GM21390 (cell line): ENCODE measurements at regions not wholly inside any gene's neighbourhood (a gene's known extent, or its start where the extent isn't known, plus 50 kb on each side); places are given as distances from the start of the nearest gene placed in this dataset.
"Not testable (repeated sequence)": the region's sequence is repeated elsewhere in the genome, so short reads cannot be mapped to it uniquely, and the experiment has no call there.

ENCODE experiments used
- ATAC-seq: cut with Tn5 transposase; IDR thresholded peaks from one replicate; pipeline ENCODE4 v1.9.1; 2021; ENCODE audit not compliant: unreplicated experiment

DNA sequence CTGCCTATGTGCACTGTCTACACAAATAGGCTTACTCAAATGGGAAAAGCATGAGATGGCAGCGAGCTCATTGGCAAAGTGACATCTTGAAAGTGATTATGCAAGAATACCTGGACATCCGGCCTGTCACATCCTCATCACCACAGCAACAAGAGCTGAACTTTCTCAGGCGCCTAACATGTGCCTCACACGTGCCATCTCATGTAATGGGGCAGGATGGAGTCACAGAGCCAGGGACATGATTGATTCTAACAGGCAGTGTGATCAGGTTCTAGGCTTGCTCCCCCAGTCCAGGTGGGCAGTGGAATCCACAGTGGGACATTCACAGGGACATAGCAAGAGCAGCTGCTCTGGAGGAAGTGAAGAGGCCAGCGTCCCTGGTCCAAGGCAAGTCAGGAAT is 192.3 kb upstream of the SSTR4 start:
- ATAC-seq = no peak

GRCh38 chr20:22844959-22845358 is 190.2 kb upstream of the SSTR4 start:
- ATAC-seq = no peak

GRCh38 chr20:22846863-22847262 is 188.2 kb upstream of the SSTR4 start:
- no peak for ATAC-seq

DNA sequence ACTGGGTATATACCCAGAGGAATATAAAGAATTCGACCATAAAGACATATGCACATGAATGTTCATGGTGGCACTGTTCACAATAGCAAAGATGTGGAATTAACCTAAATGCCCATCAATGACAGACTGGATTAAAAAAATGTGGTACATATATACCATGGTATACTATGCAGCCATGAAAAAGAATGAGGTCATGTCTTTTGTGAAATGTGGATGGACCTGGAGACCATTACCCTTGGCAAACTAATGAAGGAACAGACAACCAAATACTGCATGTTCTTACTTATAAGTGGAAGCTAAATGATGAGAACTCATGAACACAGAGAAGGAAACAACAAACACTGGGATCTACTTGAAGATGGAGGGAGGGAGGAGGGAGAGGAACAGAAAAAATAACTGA is 186.7 kb upstream of the SSTR4 start:
- no peak for ATAC-seq

DNA sequence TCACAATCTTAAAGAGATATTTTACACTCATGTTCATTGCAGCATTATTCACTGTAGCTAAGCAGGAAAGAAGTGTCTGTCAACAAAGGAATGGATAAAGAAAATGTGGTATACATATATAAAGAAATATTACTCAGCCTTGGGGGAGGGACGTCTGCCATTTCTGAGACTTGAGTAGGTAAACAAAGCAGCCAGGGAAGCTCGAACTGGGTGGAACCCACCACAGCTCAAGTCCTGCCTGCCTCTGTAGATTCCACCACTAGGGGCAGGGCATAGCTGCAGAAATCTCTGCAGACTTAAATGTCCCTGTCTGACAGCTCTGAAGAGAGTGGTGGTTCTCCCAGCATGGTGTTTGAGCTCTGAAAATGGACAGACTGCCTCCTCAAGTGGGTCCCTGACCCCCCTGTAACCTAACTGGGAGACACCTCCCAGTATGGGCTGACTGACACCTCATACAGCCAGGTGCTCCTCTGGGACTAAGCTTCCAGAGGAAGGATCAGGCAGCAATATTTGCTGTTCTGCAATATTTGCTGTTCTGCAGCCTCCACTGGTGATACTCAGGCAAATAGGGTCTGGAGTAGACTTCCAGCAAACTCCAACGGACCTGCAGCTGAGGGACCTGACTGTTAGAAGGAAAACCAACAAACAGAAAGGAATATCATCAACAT is 183.3 kb upstream of the SSTR4 start:
- ATAC-seq = not testable (repeated sequence)

DNA sequence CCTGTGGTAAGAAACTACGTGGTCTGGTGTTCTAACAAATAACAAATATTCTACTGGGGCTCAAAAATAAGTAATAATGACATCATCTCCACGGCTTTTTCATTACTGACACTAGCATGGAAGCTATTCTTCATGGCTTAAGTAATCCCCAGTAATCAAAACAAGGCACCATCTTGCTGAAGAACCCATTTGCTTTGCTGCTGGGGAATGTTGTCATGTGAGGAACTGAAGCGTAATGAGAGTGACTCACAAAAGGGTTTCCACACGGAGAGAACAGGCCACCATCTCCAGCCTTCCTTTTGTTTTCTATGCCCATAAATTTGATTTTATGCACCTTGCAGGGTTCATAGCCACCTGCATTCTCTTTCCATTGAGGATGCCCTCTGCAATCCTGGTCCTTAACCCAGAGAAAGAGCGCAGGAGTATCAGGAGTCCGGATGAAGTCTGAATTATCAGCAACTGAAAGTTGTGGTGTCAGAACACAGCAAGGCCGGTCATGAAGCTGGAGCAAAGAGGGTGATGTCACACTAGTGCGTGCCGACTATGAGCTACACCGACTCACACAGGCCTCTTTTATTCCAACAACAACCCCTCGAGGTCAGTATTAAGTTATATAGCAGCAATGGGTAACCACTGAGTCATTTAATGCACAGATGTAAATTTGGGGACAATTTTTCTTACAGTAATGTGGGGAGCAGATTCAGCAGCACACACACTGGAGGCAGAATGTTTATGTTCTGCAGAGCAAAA is 173.7 kb upstream of the SSTR4 start:
- no peak for ATAC-seq

- no peak for ATAC-seq
These were observed 173.1 kb upstream of the SSTR4 start for GRCh38 chr20:22861990-22862389.

DNA sequence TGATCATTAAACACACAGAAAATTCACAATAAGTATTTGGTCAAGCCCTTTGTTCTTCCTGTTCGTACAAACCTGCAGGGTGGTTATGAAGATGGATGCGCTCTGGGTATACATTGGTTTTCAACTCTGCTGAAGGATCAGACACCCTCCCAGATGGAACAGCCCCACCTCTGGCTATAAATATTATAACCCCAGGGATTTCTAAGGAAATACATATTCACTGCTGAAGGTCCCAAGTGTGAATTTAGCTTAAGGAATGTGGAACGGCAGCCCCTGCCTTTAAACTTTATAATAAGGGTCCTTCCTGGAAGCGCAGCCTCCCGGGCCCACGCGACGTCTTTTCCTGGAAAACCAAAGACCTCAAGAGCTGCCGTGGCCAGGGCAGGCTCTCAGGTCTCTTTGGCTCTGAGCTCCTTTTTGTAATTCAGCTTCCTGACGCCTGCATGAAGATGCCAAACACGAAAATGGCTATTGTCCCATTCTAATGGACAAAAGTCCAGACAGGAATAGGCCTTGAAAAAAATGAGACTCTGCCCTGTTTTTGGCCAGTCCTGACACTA is 172.4 kb upstream of the SSTR4 start:
- ATAC-seq = no peak

GRCh38 chr20:22863826-22864225 is 171.3 kb upstream of the SSTR4 start:
- no peak for ATAC-seq

DNA sequence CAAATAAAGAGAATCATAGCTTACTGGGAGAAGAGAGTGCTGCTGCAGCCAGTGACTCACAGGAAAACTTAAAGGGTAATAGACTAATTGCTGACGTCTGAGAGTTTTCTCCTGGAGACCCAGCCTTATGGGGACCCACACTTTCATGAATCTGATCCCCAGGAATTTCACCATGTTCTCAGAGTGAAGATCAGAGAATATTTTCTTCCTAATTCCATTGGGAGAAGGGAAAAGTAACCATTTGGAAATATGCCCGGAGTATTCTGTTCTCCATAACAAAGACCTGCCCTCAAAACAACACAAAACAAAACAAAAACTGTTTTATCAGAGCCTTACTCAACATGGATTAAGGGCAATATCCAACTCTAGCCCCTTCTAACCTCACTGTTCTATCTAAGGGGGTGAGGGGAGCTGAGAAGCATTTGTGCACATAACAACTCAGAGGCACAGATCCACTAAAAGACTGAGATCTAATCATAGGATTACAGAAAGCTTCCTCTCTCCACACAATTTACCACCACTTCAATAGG is 168.2 kb upstream of the SSTR4 start:
- no peak for ATAC-seq

DNA sequence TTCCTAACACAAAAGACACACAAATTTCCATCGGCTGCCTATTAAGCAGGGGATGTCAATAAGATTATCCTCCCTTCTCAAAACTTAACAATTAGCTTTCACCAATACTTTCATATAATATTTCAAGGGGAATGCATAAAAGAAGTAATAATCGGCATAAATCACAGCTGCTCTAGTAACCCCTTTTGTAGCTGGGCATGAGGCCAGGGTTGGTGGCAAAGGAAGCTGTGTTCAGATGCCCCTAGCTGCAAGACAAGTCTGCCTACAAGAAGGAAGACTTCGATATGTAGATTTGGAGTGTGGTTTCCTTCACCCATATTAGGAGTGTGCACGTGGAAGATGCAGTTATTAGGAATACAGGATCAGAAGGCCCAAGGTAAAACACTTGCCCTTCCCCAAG is 156.9 kb upstream of the SSTR4 start:
- no peak for ATAC-seq

GRCh38 chr20:22880277-22880676 is 154.8 kb upstream of the SSTR4 start:
- no peak for ATAC-seq

GRCh38 chr20:22887796-22888195 is 147.3 kb upstream of the SSTR4 start:
- ATAC-seq = no peak

GRCh38 chr20:22890594-22891300 is 144.4 kb upstream of the SSTR4 start:
- ATAC-seq = no peak

- ATAC-seq = no peak
These were observed 133.9 kb upstream of the SSTR4 start for GRCh38 chr20:22901164-22901563.

DNA sequence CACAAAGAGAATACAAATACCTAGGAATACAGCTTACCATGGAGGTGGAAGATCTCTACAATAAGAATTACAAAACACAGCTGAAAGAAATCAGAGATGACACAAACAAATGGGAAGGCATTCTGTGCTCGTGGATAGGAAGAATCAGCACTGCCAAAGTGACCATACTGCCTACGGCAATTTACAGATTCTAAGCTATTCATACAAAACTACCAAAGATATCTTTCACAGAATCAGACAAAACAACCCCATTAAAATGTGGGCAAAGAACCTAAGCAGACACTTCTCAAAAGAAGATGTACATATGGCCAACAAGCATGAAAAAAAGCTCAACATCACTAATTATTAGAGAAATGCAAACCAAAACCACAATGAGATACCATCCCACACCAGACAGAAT is 133.2 kb upstream of the SSTR4 start:
- no peak for ATAC-seq

DNA sequence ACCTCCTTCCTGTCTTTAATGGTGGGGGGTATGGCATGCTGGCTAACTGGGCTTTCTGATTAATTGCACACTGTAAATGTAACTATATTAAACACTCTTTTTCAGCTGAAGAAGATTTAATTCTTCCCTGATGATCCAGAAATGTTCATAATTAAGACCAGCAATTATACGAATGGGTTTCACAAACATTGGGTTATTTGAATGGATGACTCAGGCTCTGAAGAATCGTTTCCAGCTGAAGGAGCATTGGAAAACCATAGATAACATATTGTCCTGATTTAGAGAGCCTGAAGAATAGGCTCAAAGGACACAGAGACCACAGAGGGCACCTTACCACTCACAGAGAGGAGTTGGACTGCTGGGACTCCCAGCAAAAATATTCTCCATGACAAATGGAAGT is 130.7 kb upstream of the SSTR4 start:
- ATAC-seq = no peak

DNA sequence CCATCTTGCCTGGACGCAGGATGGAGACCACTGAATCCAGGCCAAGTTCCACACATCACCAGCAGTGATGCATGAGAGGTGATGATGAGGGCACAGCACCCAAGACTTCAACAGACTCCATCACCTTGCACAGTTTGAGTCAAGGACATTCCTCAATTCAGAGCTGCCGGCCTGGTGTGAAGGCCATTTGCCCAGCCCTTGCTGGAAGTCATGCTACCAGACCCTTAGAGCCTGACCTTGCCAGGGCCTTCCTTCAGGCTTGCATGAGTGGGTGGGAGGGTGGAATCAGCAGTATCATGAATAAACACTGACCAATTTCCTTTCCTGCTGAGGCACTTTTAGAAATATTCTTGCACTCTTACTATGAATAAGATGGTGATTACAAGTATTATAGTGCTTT is 130.2 kb upstream of the SSTR4 start:
- ATAC-seq = no peak

GRCh38 chr20:22905658-22906057 is 129.5 kb upstream of the SSTR4 start:
- no peak for ATAC-seq

DNA sequence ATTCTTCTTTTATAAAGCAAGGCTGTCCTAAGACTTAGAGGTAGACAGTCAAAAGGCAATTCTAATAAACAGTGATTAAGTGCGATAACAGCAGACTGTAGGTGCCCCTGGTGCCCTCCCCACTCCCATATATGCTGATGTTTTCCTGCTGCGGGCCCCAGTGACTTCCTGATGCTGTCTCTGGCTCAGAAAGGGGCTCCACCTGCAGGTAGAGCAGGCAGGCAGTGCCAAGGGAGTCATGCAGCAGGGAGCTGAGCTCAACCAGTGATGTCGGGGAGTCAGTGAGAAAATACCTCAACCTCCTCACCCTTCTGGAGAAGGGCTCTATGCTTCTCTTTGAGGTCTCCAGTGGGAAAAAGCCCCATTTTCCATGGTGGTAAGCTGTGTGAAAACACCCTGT is 126.7 kb upstream of the SSTR4 start:
- no peak for ATAC-seq

DNA sequence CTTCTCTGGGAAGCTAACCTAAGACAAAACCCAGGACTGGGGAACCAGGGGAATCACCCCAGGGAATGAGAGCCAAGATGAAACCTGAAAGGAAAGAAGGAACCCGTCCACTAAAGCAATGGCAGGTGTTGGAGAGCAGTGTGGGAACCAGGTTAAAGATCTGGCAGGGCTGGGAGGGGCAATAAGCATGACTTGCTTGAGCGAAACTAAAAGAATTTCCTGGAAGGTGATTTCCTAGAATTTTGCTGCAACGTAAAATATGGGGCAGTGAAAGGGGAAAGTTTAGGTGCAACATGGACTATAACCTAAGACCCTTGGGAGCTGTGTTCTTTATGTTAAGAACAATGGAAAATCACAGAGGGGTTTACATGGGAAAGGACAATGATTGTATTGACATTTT is 126.2 kb upstream of the SSTR4 start:
- ATAC-seq = no peak

- no peak for ATAC-seq
These were observed 125.7 kb upstream of the SSTR4 start for GRCh38 chr20:22909436-22909835.
